HG03558 (cell line): ENCODE measurements at regions not wholly inside any gene's neighbourhood (a gene's known extent, or its start where the extent isn't known, plus 50 kb on each side); places are given as distances from the start of the nearest gene placed in this dataset.
"Not testable (repeated sequence)": the region's sequence is repeated elsewhere in the genome, so short reads cannot be mapped to it uniquely, and the experiment has no call there.

Experiments used
- ATAC-seq: cut with Tn5 transposase; IDR thresholded peaks from one replicate; pipeline ENCODE4 v1.9.1; 2021; ENCODE audit warnings: moderate number of reproducible peaks; ENCODE audit not compliant: unreplicated experiment; ENCODE audit errors: extremely low read depth

- no peak for ATAC-seq
Measured at GRCh38 chr3:78277220-78277619, 1237.3 kb downstream of the ROBO2 start.

GRCh38 chr3:78277801-78278200 lies 1237.9 kb downstream of the ROBO2 start:
- no peak for ATAC-seq

GRCh38 chr3:78279091-78279490 lies 1239.2 kb downstream of the ROBO2 start:
- ATAC-seq, result no peak

GRCh38 chr3:78281381-78281780 lies 1241.5 kb downstream of the ROBO2 start:
- no peak for ATAC-seq

- no peak for ATAC-seq
Measured at GRCh38 chr3:78283994-78284393, 1244.1 kb downstream of the ROBO2 start.

- no peak for ATAC-seq
Measured at GRCh38 chr3:78285032-78285728, 1245.3 kb downstream of the ROBO2 start.

GRCh38 chr3:78287085-78287484 lies 1247.2 kb downstream of the ROBO2 start:
- no peak for ATAC-seq

- no peak for ATAC-seq
Measured at GRCh38 chr3:78293284-78293683, 1253.4 kb downstream of the ROBO2 start.

GRCh38 chr3:78304115-78304514 lies 1264.2 kb downstream of the ROBO2 start:
- ATAC-seq, result no peak

GRCh38 chr3:78312851-78313250 lies 1273.0 kb downstream of the ROBO2 start:
- ATAC-seq, result no peak

- ATAC-seq, result no peak
Measured at GRCh38 chr3:78313332-78313731, 1273.4 kb downstream of the ROBO2 start.

- no peak for ATAC-seq
Measured at GRCh38 chr3:78314327-78314726, 1274.4 kb downstream of the ROBO2 start.

GRCh38 chr3:78317774-78318173 lies 1277.9 kb downstream of the ROBO2 start:
- no peak for ATAC-seq

- ATAC-seq, result no peak
Measured at GRCh38 chr3:78322780-78323179, 1282.9 kb downstream of the ROBO2 start.

GRCh38 chr3:78337801-78338211 lies 1297.9 kb downstream of the ROBO2 start:
- no peak for ATAC-seq

- peak; percentile 89 for ATAC-seq
Measured at GRCh38 chr3:78338405-78338804, 1298.5 kb downstream of the ROBO2 start.

- no peak for ATAC-seq
Measured at GRCh38 chr3:78343221-78343620, 1303.3 kb downstream of the ROBO2 start.

GRCh38 chr3:78344267-78344666 lies 1304.4 kb downstream of the ROBO2 start:
- ATAC-seq, result not testable (repeated sequence)

- no peak for ATAC-seq
Measured at GRCh38 chr3:78344918-78345317, 1305.0 kb downstream of the ROBO2 start.

GRCh38 chr3:78347176-78347575 lies 1307.3 kb downstream of the ROBO2 start:
- ATAC-seq, result no peak

- ATAC-seq, result no peak
Measured at GRCh38 chr3:78348664-78349063, 1308.8 kb downstream of the ROBO2 start.

- no peak for ATAC-seq
Measured at GRCh38 chr3:78349571-78349970, 1309.7 kb downstream of the ROBO2 start.
